GM18508 (cell line): ENCODE measurements at regions not wholly inside any gene's neighbourhood (a gene's known extent, or its start where the extent isn't known, plus 50 kb on each side); places are given as distances from the start of the nearest gene placed in this dataset.
A peak's percentile ranks its signal among the peaks of the same experiment; 100 is the strongest.

Experiments
- ATAC-seq: cut with Tn5 transposase; IDR thresholded peaks from one replicate; pipeline ENCODE4 v1.9.1; 2021; ENCODE audit warnings: moderate number of reproducible peaks; ENCODE audit not compliant: insufficient read depth, unreplicated experiment

- ATAC-seq = no peak
Measured at GRCh38 chr3:174398761-174399160, 460.4 kb upstream of the NAALADL2 start.

- ATAC-seq = no peak
Measured at GRCh38 chr3:174403831-174404230, 455.3 kb upstream of the NAALADL2 start.

- no peak for ATAC-seq
Measured at GRCh38 chr3:174408310-174408709, 450.8 kb upstream of the NAALADL2 start.

- no peak for ATAC-seq
Measured at GRCh38 chr3:174409086-174409743, 449.9 kb upstream of the NAALADL2 start.

GRCh38 chr3:174413062-174413912, 445.8 kb upstream of the NAALADL2 start:
- no peak for ATAC-seq

- ATAC-seq = no peak
Measured at GRCh38 chr3:174414902-174415301, 444.2 kb upstream of the NAALADL2 start.

GRCh38 chr3:174417573-174417972, 441.6 kb upstream of the NAALADL2 start:
- ATAC-seq = no peak

- ATAC-seq = no peak
Measured at GRCh38 chr3:174419216-174419615, 439.9 kb upstream of the NAALADL2 start.

GRCh38 chr3:174423936-174424335, 435.2 kb upstream of the NAALADL2 start:
- no peak for ATAC-seq

- no peak for ATAC-seq
Measured at GRCh38 chr3:174424656-174425055, 434.5 kb upstream of the NAALADL2 start.

GRCh38 chr3:174425422-174425821, 433.7 kb upstream of the NAALADL2 start:
- no peak for ATAC-seq

GRCh38 chr3:174430986-174431385, 428.1 kb upstream of the NAALADL2 start:
- no peak for ATAC-seq

GRCh38 chr3:174431717-174432116, 427.4 kb upstream of the NAALADL2 start:
- ATAC-seq = no peak

GRCh38 chr3:174436367-174436766, 422.8 kb upstream of the NAALADL2 start:
- no peak for ATAC-seq

- no peak for ATAC-seq
Measured at GRCh38 chr3:174438501-174439145, 420.5 kb upstream of the NAALADL2 start.

- no peak for ATAC-seq
Measured at GRCh38 chr3:174439331-174440252, 419.5 kb upstream of the NAALADL2 start.

GRCh38 chr3:174440253-174440701, 418.9 kb upstream of the NAALADL2 start:
- no peak for ATAC-seq

- peak; percentile 42 for ATAC-seq
Measured at GRCh38 chr3:174440741-174441587, 418.2 kb upstream of the NAALADL2 start.
